Astrocyte (in vitro differentiated cells and primary cell): ENCODE measurements at regions not wholly inside any gene's neighbourhood (a gene's known extent, or its start where the extent isn't known, plus 50 kb on each side); places are given as distances from the start of the nearest gene placed in this dataset.

Experiments used
- DNase-seq: peaks from one replicate; pipeline ENCODE4 v3.0.0-alpha.2; 2010; ENCODE audit warnings: low read depth
- FAIRE-seq: peaks from 2 replicates; lab custom pipeline; 2011; peaks lifted over from hg19 to GRCh38; lab: Jason Lieb, UNC
- H2AFZ ChIP-seq: 2 replicates; pipeline ENCODE4 v1.6.0; 2012; ENCODE audit warnings: low read depth, low read length, inconsistent platforms
- H3K27ac ChIP-seq: 2 replicates; pipeline ENCODE4 v1.5.1; 2011; ENCODE audit warnings: low read depth, low read length, inconsistent platforms
- H3K27me3 ChIP-seq: 2 replicates; pipeline ENCODE4 v1.6.0; 2011; ENCODE audit warnings: low read length, inconsistent platforms; ENCODE audit not compliant: insufficient read depth
- H3K36me3 ChIP-seq: 2 replicates; pipeline ENCODE4 v1.5.1; 2011; ENCODE audit warnings: low read length, inconsistent platforms; ENCODE audit not compliant: insufficient read depth
- H3K4me1 ChIP-seq: 2 replicates; pipeline ENCODE4 v1.5.1; 2011; ENCODE audit warnings: low read length, inconsistent platforms; ENCODE audit not compliant: insufficient read depth
- H3K4me2 ChIP-seq: 2 replicates; pipeline ENCODE4 v1.6.0; 2012; ENCODE audit warnings: low read length, inconsistent platforms
- H3K4me3 ChIP-seq: 2 replicates; pipeline ENCODE4 v1.5.1; 2011; ENCODE audit warnings: low read depth, mild to moderate bottlenecking, low read length, inconsistent platforms; ENCODE audit not compliant: insufficient read depth
- H3K79me2 ChIP-seq: 2 replicates; pipeline ENCODE4 v1.6.0; 2012; ENCODE audit warnings: mild to moderate bottlenecking, low read length, inconsistent platforms; ENCODE audit not compliant: insufficient read depth
- H3K9ac ChIP-seq: 2 replicates; pipeline ENCODE4 v1.6.0; 2012; ENCODE audit warnings: mild to moderate bottlenecking, low read length, inconsistent platforms
- H3K9me3 ChIP-seq: 2 replicates; pipeline ENCODE4 v1.5.1; 2012; ENCODE audit warnings: low read depth, mild to moderate bottlenecking, low read length, inconsistent platforms; ENCODE audit not compliant: insufficient read depth
- H4K20me1 ChIP-seq: 2 replicates; pipeline ENCODE4 v1.6.0; 2012; ENCODE audit warnings: low read length, inconsistent platforms; ENCODE audit not compliant: insufficient read depth
- H3K27ac Mint-ChIP-seq: one replicate; pipeline ENCODE4 v1.8.0; 2021; ENCODE audit warnings: mild to moderate bottlenecking, mixed read lengths; ENCODE audit not compliant: unreplicated experiment
- H3K27me3 Mint-ChIP-seq: one replicate; pipeline ENCODE4 v1.8.0; 2021; ENCODE audit warnings: low read depth, mixed read lengths; ENCODE audit not compliant: unreplicated experiment
- H3K36me3 Mint-ChIP-seq: one replicate; pipeline ENCODE4 v1.8.0; 2021; ENCODE audit warnings: low read depth, mixed read lengths; ENCODE audit not compliant: unreplicated experiment
- H3K4me1 Mint-ChIP-seq: one replicate; pipeline ENCODE4 v1.8.0; 2021; ENCODE audit warnings: low read depth, mixed read lengths; ENCODE audit not compliant: unreplicated experiment
- H3K4me3 Mint-ChIP-seq: one replicate; pipeline ENCODE4 v1.8.0; 2021; ENCODE audit warnings: mild to moderate bottlenecking, moderate library complexity, mixed read lengths; ENCODE audit not compliant: unreplicated experiment
- H3K9me3 Mint-ChIP-seq: one replicate; pipeline ENCODE4 v1.8.0; 2021; ENCODE audit warnings: mild to moderate bottlenecking, mixed read lengths; ENCODE audit not compliant: unreplicated experiment
- CTCF ChIP-seq: IDR thresholded peaks from 2 replicates; pipeline ENCODE4 v1.5.1; 2011; ENCODE audit warnings: low read depth, mild to moderate bottlenecking, inconsistent platforms, low read length, moderate library complexity; ENCODE audit not compliant: insufficient read depth
- EZH2 ChIP-seq: IDR thresholded peaks from 2 replicates; pipeline ENCODE4 v1.6.1; 2012; ENCODE audit warnings: mild to moderate bottlenecking, low read length, inconsistent platforms; ENCODE audit not compliant: insufficient read depth

- H3K36me3 ChIP-seq: no peaks in the 10 kb centered on the region
- peak; percentile 78 for FAIRE-seq
- Mint-ChIP-seq H3K36me3 (no peaks in the 10 kb centered on the region), H3K9me3 (no peaks in the 10 kb centered on the region), H3K27ac (no peak overlapping the region), H3K27me3 (no peaks in the 10 kb centered on the region), H3K4me3 (no peak overlapping the region), H3K4me1 (peaks cover 9% of the 10 kb centered on the region)
- no peaks in the 10 kb centered on the region for H3K79me2 ChIP-seq
- H4K20me1 ChIP-seq: no peaks in the 10 kb centered on the region
- no peak for DNase-seq
- H3K4me3 ChIP-seq: no peak overlapping the region
- H3K9me3 ChIP-seq: no peaks in the 10 kb centered on the region
- H3K9ac ChIP-seq: no peak overlapping the region
- peaks cover 35% of the 10 kb centered on the region for H3K27me3 ChIP-seq
- no peak overlapping the region for H2AFZ ChIP-seq
- no peak overlapping the region for H3K27ac ChIP-seq
- H3K4me2 ChIP-seq: no peak overlapping the region
- peaks cover 9% of the 10 kb centered on the region for H3K4me1 ChIP-seq
- TF ChIP-seq CTCF (no peak), EZH2 (no peak)
These were observed 194.4 kb downstream of the CXCL12 start for GRCh38 chr10:44190541-44190940.

DNA sequence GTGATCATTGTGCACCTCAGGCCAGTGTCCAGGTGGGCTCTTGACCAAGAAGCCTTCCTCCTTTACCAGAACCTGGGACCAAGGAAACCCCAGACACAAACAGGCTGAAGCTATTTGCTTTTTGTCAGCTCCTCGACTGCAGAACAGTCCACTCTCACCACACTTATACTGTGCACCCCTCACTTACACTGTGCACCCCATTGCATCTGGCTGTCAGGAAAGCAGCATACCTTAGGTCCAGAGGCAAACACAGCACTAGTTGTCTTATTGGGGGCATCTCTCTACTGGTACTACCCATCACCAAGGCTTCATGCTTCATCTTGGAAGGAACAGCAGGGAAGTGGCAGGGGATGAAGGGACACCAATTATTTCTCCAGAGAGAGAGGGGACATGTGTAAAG is 198.1 kb downstream of the CXCL12 start:
- no peaks in the 10 kb centered on the region for H3K36me3 ChIP-seq
- Mint-ChIP-seq H3K4me3 (no peak overlapping the region), H3K4me1 (peaks cover 3% of the 10 kb centered on the region), H3K9me3 (no peaks in the 10 kb centered on the region), H3K27me3 (no peaks in the 10 kb centered on the region), H3K27ac (no peak overlapping the region), H3K36me3 (no peaks in the 10 kb centered on the region)
- H3K4me1 ChIP-seq: no peaks in the 10 kb centered on the region
- no peak for DNase-seq
- H3K9ac ChIP-seq: no peak overlapping the region
- H3K4me3 ChIP-seq: no peak overlapping the region
- H3K4me2 ChIP-seq: no peak overlapping the region
- H2AFZ ChIP-seq: no peak overlapping the region
- TF ChIP-seq EZH2 (no peak), CTCF (no peak)
- no peaks in the 10 kb centered on the region for H3K79me2 ChIP-seq
- no peaks in the 10 kb centered on the region for H4K20me1 ChIP-seq
- peaks cover 18% of the 10 kb centered on the region for H3K27me3 ChIP-seq
- H3K27ac ChIP-seq: no peak overlapping the region
- FAIRE-seq: no peak
- no peaks in the 10 kb centered on the region for H3K9me3 ChIP-seq

DNA sequence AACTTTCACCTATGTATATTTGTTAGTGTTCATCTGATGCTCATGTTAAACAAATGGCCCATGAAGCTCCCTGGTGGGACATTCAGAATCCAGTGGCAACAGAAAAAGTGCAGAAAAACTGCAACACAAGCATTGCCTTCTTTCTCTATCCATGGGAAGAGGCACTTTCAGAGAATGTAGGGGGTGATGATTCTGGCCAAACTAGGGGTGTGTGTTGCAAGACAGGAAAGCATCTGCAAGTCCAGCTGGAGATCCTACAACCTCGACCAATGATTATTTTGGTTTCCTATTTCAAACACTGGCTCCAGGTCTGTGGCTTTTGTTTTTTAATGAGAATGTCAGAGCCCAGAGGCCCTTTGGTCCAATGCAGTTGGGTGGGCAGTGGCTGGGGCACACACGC is 198.7 kb downstream of the CXCL12 start:
- Mint-ChIP-seq H3K27me3 (no peaks in the 10 kb centered on the region), H3K27ac (no peak overlapping the region), H3K4me1 (peaks cover 3% of the 10 kb centered on the region), H3K9me3 (no peaks in the 10 kb centered on the region), H3K36me3 (no peaks in the 10 kb centered on the region), H3K4me3 (no peak overlapping the region)
- peaks cover 16% of the 10 kb centered on the region for H3K27me3 ChIP-seq
- no peak overlapping the region for H3K9ac ChIP-seq
- no peak overlapping the region for H3K4me3 ChIP-seq
- H3K27ac ChIP-seq: no peak overlapping the region
- no peak overlapping the region for H3K4me2 ChIP-seq
- H4K20me1 ChIP-seq: no peaks in the 10 kb centered on the region
- no peaks in the 10 kb centered on the region for H3K79me2 ChIP-seq
- H3K9me3 ChIP-seq: no peaks in the 10 kb centered on the region
- no peaks in the 10 kb centered on the region for H3K36me3 ChIP-seq
- H2AFZ ChIP-seq: no peak overlapping the region
- no peak for TF ChIP-seq EZH2
- TF ChIP-seq CTCF: no peak
- FAIRE-seq (no peak), DNase-seq (peak; percentile 72)
- H3K4me1 ChIP-seq: no peaks in the 10 kb centered on the region
